SJSA1 (cell line): ENCODE measurements at regions not wholly inside any gene's neighbourhood (a gene's known extent, or its start where the extent isn't known, plus 50 kb on each side); places are given as distances from the start of the nearest gene placed in this dataset.

Experiments used
- DNase-seq, 2 experiments: peaks; one replicate each; pipeline ENCODE4 v3.0.0-alpha.2; 2015 to 2020; ENCODE audit warnings: low spot score in 2 of 2, low read depth in 1 of 2
- H3K27ac ChIP-seq: fragments of 250-450 bp; sonication (Bioruptor Pico); 2 replicates; pipeline ENCODE4 v1.5.1; 2020; ENCODE audit warnings: mild to moderate bottlenecking, moderate library complexity
- H3K27me3 ChIP-seq: fragments of 250-450 bp; sonication (Bioruptor Pico); replicated peaks from 2 replicates; pipeline ENCODE4 v1.5.1; 2020; ENCODE audit warnings: mild to moderate bottlenecking, moderate library complexity
- H3K36me3 ChIP-seq: fragments of 250-450 bp; sonication (Bioruptor Pico); 2 replicates; pipeline ENCODE4 v1.5.1; 2020; ENCODE audit warnings: mild to moderate bottlenecking
- H3K4me1 ChIP-seq: fragments of 250-450 bp; sonication (Bioruptor Pico); replicated peaks from 2 replicates; pipeline ENCODE4 v1.6.1; 2021; ENCODE audit warnings: mild to moderate bottlenecking
- H3K4me3 ChIP-seq: fragments of 250-450 bp; sonication (Bioruptor Pico); 2 replicates; pipeline ENCODE4 v1.5.1; 2020; ENCODE audit warnings: mild to moderate bottlenecking
- H3K9me3 ChIP-seq: fragments of 250-450 bp; sonication (Bioruptor Pico); replicated peaks from 2 replicates; pipeline ENCODE4 v1.5.1; 2020; ENCODE audit warnings: mild to moderate bottlenecking

GRCh38 chr11:11095831-11096723 is 238.2 kb upstream of the ZBED5 start:
- Histone ChIP-seq H3K27ac (no peak overlapping the region), H3K9me3 (no peaks in the 10 kb centered on the region; the same call in 1 of the 2 replicates), H3K4me3 (no peak overlapping the region), H3K27me3 (peaks cover 7% of the 10 kb centered on the region; the same call in 1 of the 2 replicates), H3K36me3 (no peaks in the 10 kb centered on the region), H3K4me1 (no peaks in the 10 kb centered on the region)
- DNase-seq, result no peak

- H3K4me1 ChIP-seq, result no peaks in the 10 kb centered on the region
- DNase-seq, result no peak
- H3K36me3 ChIP-seq, result no peaks in the 10 kb centered on the region
- H3K9me3 ChIP-seq, result no peaks in the 10 kb centered on the region; the same call in none of the 2 replicates
- H3K27ac ChIP-seq, result no peak overlapping the region
- H3K4me3 ChIP-seq, result no peak overlapping the region
- H3K27me3 ChIP-seq, result no peaks in the 10 kb centered on the region
Measured at GRCh38 chr11:11090495-11090894, 232.6 kb upstream of the ZBED5 start.

DNA sequence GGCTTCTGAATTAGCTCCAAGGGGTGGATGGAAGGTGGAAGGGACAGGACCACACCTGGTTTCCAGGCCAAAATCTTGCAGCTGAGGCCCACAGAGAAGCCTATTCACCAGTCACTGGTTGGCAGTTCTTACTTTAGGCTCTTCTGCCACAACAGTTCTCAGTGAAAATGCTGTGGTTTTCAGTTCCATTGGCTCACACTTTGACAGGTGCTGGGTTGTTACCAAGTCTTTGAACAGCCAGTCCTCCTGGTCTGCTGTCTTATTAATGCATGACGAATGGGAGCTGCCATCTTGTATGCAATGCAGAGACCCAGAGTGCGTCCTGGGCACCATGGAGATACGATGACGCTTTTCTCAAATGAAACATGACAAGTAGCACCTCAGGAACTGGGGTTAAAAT is 232.0 kb upstream of the ZBED5 start:
- Histone ChIP-seq H3K4me1 (no peaks in the 10 kb centered on the region), H3K27ac (no peak overlapping the region), H3K4me3 (no peak overlapping the region), H3K36me3 (no peaks in the 10 kb centered on the region), H3K9me3 (no peaks in the 10 kb centered on the region; the same call in none of the 2 replicates), H3K27me3 (no peaks in the 10 kb centered on the region)
- DNase-seq, result no peak

DNA sequence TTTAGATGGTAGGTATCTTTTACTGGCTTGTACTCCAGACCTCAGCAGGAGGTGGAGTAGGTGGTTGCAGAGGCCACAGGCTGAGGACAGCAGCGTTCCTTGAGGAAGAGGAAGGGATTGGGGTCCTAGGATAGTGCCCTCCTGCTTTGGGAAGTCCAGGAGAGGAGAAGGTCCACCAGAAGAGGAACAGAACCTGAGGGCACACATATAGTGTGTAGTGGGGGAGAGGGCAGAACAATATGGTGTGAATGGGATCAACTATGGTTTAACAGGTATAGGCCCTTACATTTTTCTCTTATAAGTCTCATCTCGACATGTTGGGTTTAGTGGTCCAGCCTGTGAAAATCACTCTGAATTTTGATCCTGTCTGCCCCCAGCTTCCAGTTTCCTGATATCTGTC is 229.1 kb upstream of the ZBED5 start:
- Histone ChIP-seq H3K27me3 (no peaks in the 10 kb centered on the region; the same call in 1 of the 2 replicates), H3K9me3 (no peaks in the 10 kb centered on the region; the same call in none of the 2 replicates), H3K27ac (no peak overlapping the region), H3K36me3 (no peaks in the 10 kb centered on the region), H3K4me1 (no peaks in the 10 kb centered on the region), H3K4me3 (no peak overlapping the region)
- DNase-seq, result no peak

DNA sequence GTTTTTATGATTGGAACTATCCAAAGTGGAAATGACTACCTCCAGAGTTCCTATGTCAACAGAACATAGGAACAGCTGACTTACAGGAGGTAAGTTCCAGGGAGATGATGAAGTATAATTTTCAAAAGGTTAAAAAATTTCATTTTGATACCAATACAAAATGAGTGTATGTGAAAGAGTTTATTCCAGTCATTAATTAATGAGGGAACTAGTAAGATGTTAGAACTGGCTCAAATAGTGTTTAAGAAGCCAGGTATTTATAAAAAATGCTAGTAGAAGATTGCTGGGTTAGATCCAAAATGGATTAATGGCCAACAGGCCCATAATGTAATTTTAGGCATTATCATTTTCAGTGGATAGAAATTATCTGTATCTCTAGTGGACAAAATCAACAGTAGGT is 227.7 kb upstream of the ZBED5 start:
- no peak overlapping the region for H3K27ac ChIP-seq
- H3K4me1 ChIP-seq, result no peaks in the 10 kb centered on the region
- DNase-seq, result no peak
- H3K9me3 ChIP-seq, result no peaks in the 10 kb centered on the region; the same call in none of the 2 replicates
- no peaks in the 10 kb centered on the region; the same call in 1 of the 2 replicates for H3K27me3 ChIP-seq
- no peaks in the 10 kb centered on the region for H3K36me3 ChIP-seq
- H3K4me3 ChIP-seq, result no peak overlapping the region

- H3K4me3 ChIP-seq, result no peak overlapping the region
- H3K36me3 ChIP-seq, result no peaks in the 10 kb centered on the region
- no peaks in the 10 kb centered on the region; the same call in 1 of the 2 replicates for H3K9me3 ChIP-seq
- no peak for DNase-seq
- no peaks in the 10 kb centered on the region for H3K4me1 ChIP-seq
- H3K27me3 ChIP-seq, result no peaks in the 10 kb centered on the region; the same call in 1 of the 2 replicates
- H3K27ac ChIP-seq, result no peak overlapping the region
Measured at GRCh38 chr11:11084337-11084736, 226.5 kb upstream of the ZBED5 start.

- Histone ChIP-seq H3K27ac (no peak overlapping the region), H3K4me3 (no peak overlapping the region), H3K27me3 (no peaks in the 10 kb centered on the region; the same call in 1 of the 2 replicates), H3K36me3 (no peaks in the 10 kb centered on the region), H3K4me1 (no peaks in the 10 kb centered on the region), H3K9me3 (no peaks in the 10 kb centered on the region)
- no peak for DNase-seq
Measured at GRCh38 chr11:11083441-11083840, 225.6 kb upstream of the ZBED5 start.

- DNase-seq, result no peak
- H3K4me3 ChIP-seq, result no peak overlapping the region
- H3K27me3 ChIP-seq, result no peaks in the 10 kb centered on the region; the same call in 1 of the 2 replicates
- no peaks in the 10 kb centered on the region for H3K9me3 ChIP-seq
- no peaks in the 10 kb centered on the region for H3K36me3 ChIP-seq
- H3K27ac ChIP-seq, result no peak overlapping the region
- no peaks in the 10 kb centered on the region for H3K4me1 ChIP-seq
Measured at GRCh38 chr11:11082646-11083045, 224.8 kb upstream of the ZBED5 start.

DNA sequence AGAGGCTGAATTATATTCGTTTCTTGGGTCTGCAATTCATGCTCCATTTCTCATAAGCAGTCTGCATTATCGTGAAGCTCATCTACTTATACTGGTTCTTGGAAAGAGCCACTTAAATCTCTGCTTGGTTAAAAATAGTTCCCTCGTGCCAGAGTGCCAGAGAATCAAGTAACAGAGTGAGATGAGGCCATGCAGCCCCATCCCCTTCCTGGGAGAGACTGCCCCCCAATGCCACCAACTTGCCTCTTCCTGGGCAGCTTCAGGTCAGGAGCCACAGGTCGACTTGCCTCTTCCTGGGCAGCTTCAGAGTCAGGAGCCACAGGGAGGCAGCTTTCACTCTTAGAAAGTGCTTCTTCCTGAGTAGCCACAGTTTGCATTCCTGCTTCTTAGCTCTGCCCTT is 223.9 kb upstream of the ZBED5 start:
- Histone ChIP-seq H3K36me3 (no peaks in the 10 kb centered on the region), H3K27ac (no peak overlapping the region), H3K27me3 (no peaks in the 10 kb centered on the region; the same call in none of the 2 replicates), H3K4me1 (no peaks in the 10 kb centered on the region), H3K4me3 (no peak overlapping the region), H3K9me3 (no peaks in the 10 kb centered on the region)
- DNase-seq, result no peak

DNA sequence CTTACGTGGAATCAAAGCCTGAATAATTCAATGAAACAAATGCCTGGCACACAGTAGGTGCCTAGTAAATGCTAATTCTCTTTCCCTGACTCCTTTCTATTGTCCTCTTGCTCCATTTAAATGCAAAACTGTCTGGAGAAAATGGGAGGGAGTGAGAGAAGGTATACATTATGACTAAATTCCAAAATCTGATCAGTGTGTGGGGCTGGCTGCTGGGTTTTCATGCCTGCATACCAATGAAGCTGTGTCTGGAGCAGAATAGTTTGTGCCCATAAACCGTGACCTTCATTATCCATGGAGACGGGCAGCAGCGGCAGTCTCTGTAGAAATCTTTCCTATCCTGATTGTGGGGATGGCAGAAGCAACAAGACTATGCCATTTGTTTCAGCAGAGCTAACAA is 223.4 kb upstream of the ZBED5 start:
- H3K4me3 ChIP-seq, result no peak overlapping the region
- no peaks in the 10 kb centered on the region for H3K36me3 ChIP-seq
- H3K4me1 ChIP-seq, result no peaks in the 10 kb centered on the region
- H3K9me3 ChIP-seq, result no peaks in the 10 kb centered on the region
- no peak overlapping the region for H3K27ac ChIP-seq
- no peak for DNase-seq
- H3K27me3 ChIP-seq, result no peaks in the 10 kb centered on the region; the same call in none of the 2 replicates

GRCh38 chr11:11078344-11079086 is 220.7 kb upstream of the ZBED5 start:
- Histone ChIP-seq H3K4me3 (no peak overlapping the region), H3K27ac (no peak overlapping the region), H3K4me1 (no peaks in the 10 kb centered on the region), H3K27me3 (no peaks in the 10 kb centered on the region; the same call in 1 of the 2 replicates), H3K9me3 (no peaks in the 10 kb centered on the region), H3K36me3 (no peaks in the 10 kb centered on the region)
- DNase-seq, result peak in 1 of 2 experiments; percentile 9

DNA sequence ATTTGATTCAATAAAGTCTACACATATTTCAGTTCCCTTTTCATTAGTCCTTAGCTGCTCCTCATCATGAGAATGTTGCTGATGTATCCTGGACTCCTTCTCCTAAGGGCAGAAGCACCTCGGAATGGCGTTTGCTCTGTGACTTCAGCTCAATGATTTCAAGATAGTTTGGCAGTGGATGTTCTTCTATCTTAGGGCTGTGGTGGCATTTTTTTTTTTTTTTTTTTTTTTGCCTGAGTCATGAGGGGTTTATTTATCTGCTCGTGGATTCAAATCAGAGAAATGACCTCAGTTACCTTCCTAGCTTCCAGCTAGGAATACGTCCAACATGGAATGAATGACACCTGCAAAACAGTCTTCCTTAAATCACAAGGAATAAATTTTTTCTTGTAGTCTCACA is 220.0 kb upstream of the ZBED5 start:
- Histone ChIP-seq H3K4me3 (no peak overlapping the region), H3K4me1 (no peaks in the 10 kb centered on the region), H3K9me3 (no peaks in the 10 kb centered on the region), H3K27ac (no peak overlapping the region), H3K36me3 (no peaks in the 10 kb centered on the region), H3K27me3 (no peaks in the 10 kb centered on the region; the same call in 1 of the 2 replicates)
- no peak for DNase-seq

DNA sequence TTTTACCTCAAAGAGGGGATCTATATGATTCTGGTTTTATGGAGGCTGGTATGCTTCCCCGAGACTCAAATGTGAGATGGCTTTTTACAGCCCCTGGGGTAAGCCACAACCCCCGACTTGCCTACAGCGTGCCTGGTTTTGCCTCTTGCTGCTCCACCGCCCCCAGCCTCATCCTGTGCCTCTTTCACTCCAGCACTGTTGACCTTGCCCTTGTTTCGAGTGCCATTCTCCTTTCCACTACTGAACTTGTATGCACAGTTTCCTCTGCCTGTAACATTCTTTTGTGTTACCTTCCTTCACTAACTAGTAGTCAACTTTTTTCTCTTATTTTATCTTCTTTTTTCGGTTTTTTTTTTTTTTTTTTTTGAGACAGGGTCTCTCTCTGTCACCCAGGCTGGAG is 219.0 kb upstream of the ZBED5 start:
- H3K27ac ChIP-seq, result no peak overlapping the region
- no peaks in the 10 kb centered on the region; the same call in 1 of the 2 replicates for H3K27me3 ChIP-seq
- no peaks in the 10 kb centered on the region for H3K36me3 ChIP-seq
- no peak overlapping the region for H3K4me3 ChIP-seq
- DNase-seq, result no peak
- no peaks in the 10 kb centered on the region for H3K9me3 ChIP-seq
- no peaks in the 10 kb centered on the region for H3K4me1 ChIP-seq

DNA sequence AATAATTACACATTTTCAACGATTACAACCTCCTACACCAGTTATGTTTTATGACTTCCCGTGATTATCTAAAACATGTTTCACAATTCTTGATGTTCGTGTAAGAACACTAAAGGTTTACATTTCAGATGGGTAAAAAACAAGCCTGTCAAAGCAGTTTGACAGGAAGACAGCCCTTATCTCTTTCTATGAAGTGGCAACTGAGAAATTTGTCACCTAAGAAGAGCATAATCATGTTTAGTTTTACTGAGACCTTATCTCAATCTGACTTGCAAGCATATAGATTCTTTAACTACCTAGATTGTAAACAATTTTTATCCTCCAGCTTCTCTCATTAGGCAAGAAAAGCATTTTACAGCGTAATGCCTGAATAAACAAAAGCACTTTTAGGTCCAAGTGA is 218.4 kb upstream of the ZBED5 start:
- Histone ChIP-seq H3K9me3 (no peaks in the 10 kb centered on the region), H3K4me1 (no peaks in the 10 kb centered on the region), H3K4me3 (no peak overlapping the region), H3K27me3 (no peaks in the 10 kb centered on the region; the same call in 1 of the 2 replicates), H3K27ac (no peak overlapping the region), H3K36me3 (no peaks in the 10 kb centered on the region)
- DNase-seq, result no peak
